ENCODE measurements at regions not wholly inside any gene's neighbourhood (a gene's known extent, or its start where the extent isn't known, plus 50 kb on each side); places are given as distances from the start of the nearest gene placed in this dataset.

DNA sequence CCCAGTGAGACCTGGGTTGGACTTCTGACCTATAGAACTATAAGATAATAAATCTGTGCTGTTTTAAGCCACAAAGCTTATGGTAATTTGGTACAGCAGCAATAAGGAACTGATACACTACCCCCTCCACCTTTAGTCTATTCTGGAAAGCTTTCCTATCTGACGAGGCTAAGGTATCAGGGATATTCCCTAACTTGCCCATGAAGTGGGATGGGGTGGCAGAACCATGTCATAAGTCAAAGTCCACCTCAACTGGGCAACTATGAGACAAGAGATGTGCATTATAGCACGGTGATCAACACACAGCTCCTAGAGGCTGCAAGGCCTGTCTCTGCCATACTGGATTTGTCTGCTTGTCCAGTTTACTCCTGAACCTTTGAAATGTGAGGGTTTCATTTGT is 146.8 kb upstream of the RAD23B start:
- no peak overlapping the region for H2AK5ac ChIP-seq (ENCODE audit: low read depth, low read length)
- TF ChIP-seq KDM4A (IDR thresholded peaks at IDR 0.05; ENCODE audit: low read depth, low read length, severe bottlenecking) (no peak), POU5F1 (IDR thresholded peaks at IDR 0.05; ENCODE audit: low read depth, low read length) (no peak)

More for the DNA sequence above, 146.8 kb upstream of the RAD23B start:
- H4K8ac ChIP-seq (ENCODE audit: extremely low read depth, insufficient read depth, low read length), result no peak overlapping the region
- no peak overlapping the region for H3K9ac ChIP-seq (replicated peaks in 1 of 4; ENCODE audit: extremely low read depth in 1 of 4, low read depth in 3 of 4, low read length in 3 of 4)
- no peak overlapping the region for H3K18ac ChIP-seq (ENCODE audit: extremely low read depth, low read length)
- no peak overlapping the region for H3K27ac ChIP-seq (ENCODE audit: low read depth, low read length)
- no peaks in the 10 kb centered on the region for H3K79me2 ChIP-seq (ENCODE audit: control insufficient read depth in 1 of 2, insufficient read depth in 2 of 2, low read length in 2 of 2)
- H3K27me3 ChIP-seq (replicated peaks in 1 of 4; ENCODE audit: control insufficient read depth in 3 of 4, extremely low read depth in 1 of 4, insufficient read depth in 3 of 4, low read length in 3 of 4), result no peaks in the 10 kb centered on the region
- no peak overlapping the region for H2BK5ac ChIP-seq (ENCODE audit: low read depth, low read length)
- H3K23me2 ChIP-seq (ENCODE audit: low read depth, low read length), result no peaks in the 10 kb centered on the region
- H4K5ac ChIP-seq (ENCODE audit: insufficient read length, low read depth, low read length), result no peak overlapping the region
- no peak overlapping the region for H2BK120ac ChIP-seq (replicated peaks; ENCODE audit: low read depth, low read length)
- H3K4me3 ChIP-seq (ENCODE audit: extremely low read depth in 1 of 4, insufficient read depth in 2 of 4, low read depth in 3 of 4, low read length in 4 of 4), result no peak overlapping the region
- DNase-seq (ENCODE audit: low read depth in 1 of 2, low spot score in 2 of 2) (no peak), FAIRE-seq (no peak)
- no peaks in the 10 kb centered on the region for H3K79me1 ChIP-seq (ENCODE audit: low read depth, low read length)
- H3K4ac ChIP-seq (replicated peaks; ENCODE audit: insufficient read length, low read depth, low read length), result no peak overlapping the region
- no peak overlapping the region for H4K91ac ChIP-seq (replicated peaks; ENCODE audit: insufficient read length, low read length)
- H3K4me1 ChIP-seq (replicated peaks in 1 of 4; ENCODE audit: control insufficient read depth in 3 of 4, insufficient read depth in 4 of 4, low read length in 3 of 4), result 0 out of 7 replicates have a peak, but pooled peaks cover 0 to 4% (median 0%) of the 10 kb centered on the region in 4 experiments
- no peak overlapping the region for H2AFZ ChIP-seq (ENCODE audit: low read length)
- CTCF ChIA-PET (ENCODE audit: partially characterized antibody), result interaction anchor here (0.5 to 9.9 kb wide), 15 partner anchors 9 to 1295 kb away, joined by 3 to 109 read pairs (median 3); no protein-coding TSS in a partner anchor
- no peak overlapping the region for H3K14ac ChIP-seq (ENCODE audit: insufficient read length)
- H2BK15ac ChIP-seq (ENCODE audit: low read length), result no peak overlapping the region
- no peak overlapping the region for H3K4me2 ChIP-seq (ENCODE audit: insufficient read depth in 1 of 2, low read depth in 2 of 2, low read length in 2 of 2)
- POLR2A ChIA-PET (ENCODE audit: partially characterized antibody), result no interaction called here
- H2BK20ac ChIP-seq (ENCODE audit: low read length), result no peak overlapping the region
- no peaks in the 10 kb centered on the region for H3K9me3 ChIP-seq (ENCODE audit: insufficient read depth in 2 of 2, low read depth in 1 of 2, low read length in 1 of 2)
- H2BK12ac ChIP-seq (ENCODE audit: low read depth, low read length), result no peak overlapping the region
- no peaks in the 10 kb centered on the region for H3K36me3 ChIP-seq (ENCODE audit: control insufficient read depth in 2 of 4, insufficient read depth in 4 of 4, low read length in 3 of 4)
- H3K23ac ChIP-seq (ENCODE audit: insufficient read length), result no peak overlapping the region
- no peak overlapping the region for H3K56ac ChIP-seq (replicated peaks; ENCODE audit: insufficient read length, low read depth, low read length)
- 91% methylated on average over 2 of the region's 2 CpGs; no CpG with 5 or more reads in 1 of the 2 experiments for WGBS, 2 experiments (ENCODE audit: extremely low coverage in 1 of 2, insufficient coverage in 1 of 2, insufficient read length in 1 of 2, insufficient replicate concordance in 2 of 2, low coverage in 1 of 2, low lambda C conversion rate in 2 of 2, missing lambda C conversion rate in 1 of 2)
- no peaks in the 10 kb centered on the region for H4K20me1 ChIP-seq (replicated peaks in 1 of 2; ENCODE audit: control insufficient read depth in 1 of 2, insufficient read depth in 2 of 2, low read length in 2 of 2)
